ENCODE measurements at regions not wholly inside any gene's neighbourhood (a gene's known extent, or its start where the extent isn't known, plus 50 kb on each side); places are given as distances from the start of the nearest gene placed in this dataset.

GRCh38 chr6:85107701-85108100 lies 342.2 kb upstream of the NT5E start:
- intact Hi-C loops (cut with micrococcal nuclease), result no loop called here
- no peak for TF ChIP-seq CTCF (IDR thresholded peaks at IDR 0.05)
- Mint-ChIP-seq H3K27ac (no peak overlapping the region), H3K4me3 (no peak overlapping the region), H3K27me3 (no peaks in the 10 kb centered on the region), H3K36me3 (ENCODE audit: low read depth) (no peaks in the 10 kb centered on the region), H3K9me3 (peaks cover 1% of the 10 kb centered on the region), H3K4me1 (ENCODE audit: low read depth) (no peaks in the 10 kb centered on the region)
- ATAC-seq (no peak), DNase-seq (no peak)
- CTCF ChIA-PET, result no interaction called here
- POLR2A ChIA-PET, result no interaction called here

- no peaks in the 10 kb centered on the region for H3K4me1 Mint-ChIP-seq (ENCODE audit: low read depth)
- TF ChIP-seq CTCF (IDR thresholded peaks at IDR 0.05), result no peak
- no peak for DNase-seq
- ChIA-PET POLR2A (no interaction called here), CTCF (no interaction called here)
- no peak overlapping the region for H3K4me3 Mint-ChIP-seq
- H3K36me3 Mint-ChIP-seq (ENCODE audit: low read depth), result no peaks in the 10 kb centered on the region
- no peak overlapping the region for H3K27ac Mint-ChIP-seq
- H3K9me3 Mint-ChIP-seq, result peaks cover 11% of the 10 kb centered on the region
- intact Hi-C loops (cut with micrococcal nuclease), result no loop called here
- no peaks in the 10 kb centered on the region for H3K27me3 Mint-ChIP-seq
- ATAC-seq, result no peak
These were observed 332.6 kb upstream of the TBX18 start for GRCh38 chr6:85096976-85097375.

- intact Hi-C loops (cut with micrococcal nuclease), result no loop called here
- no peak for ATAC-seq
- no peak for TF ChIP-seq CTCF (IDR thresholded peaks at IDR 0.05)
- no peaks in the 10 kb centered on the region for H3K4me1 Mint-ChIP-seq (ENCODE audit: low read depth)
- peaks cover 5% of the 10 kb centered on the region for H3K9me3 Mint-ChIP-seq
- no peaks in the 10 kb centered on the region for H3K27me3 Mint-ChIP-seq
- no peak overlapping the region for H3K27ac Mint-ChIP-seq
- ChIA-PET POLR2A (no interaction called here), CTCF (no interaction called here)
- no peak for DNase-seq
- no peaks in the 10 kb centered on the region for H3K36me3 Mint-ChIP-seq (ENCODE audit: low read depth)
- H3K4me3 Mint-ChIP-seq, result no peak overlapping the region
These were observed 327.8 kb upstream of the TBX18 start for GRCh38 chr6:85092226-85092625.

- ChIA-PET POLR2A (no interaction called here), CTCF (no interaction called here)
- DNase-seq (no peak), ATAC-seq (no peak)
- no peaks in the 10 kb centered on the region for H3K27me3 Mint-ChIP-seq
- TF ChIP-seq CTCF (IDR thresholded peaks at IDR 0.05), result no peak
- no peaks in the 10 kb centered on the region for H3K36me3 Mint-ChIP-seq (ENCODE audit: low read depth)
- H3K9me3 Mint-ChIP-seq, result peaks cover 9% of the 10 kb centered on the region
- no peaks in the 10 kb centered on the region for H3K4me1 Mint-ChIP-seq (ENCODE audit: low read depth)
- no peak overlapping the region for H3K4me3 Mint-ChIP-seq
- intact Hi-C loops (cut with micrococcal nuclease), result no loop called here
- H3K27ac Mint-ChIP-seq, result no peak overlapping the region
These were observed 324.9 kb upstream of the TBX18 start for GRCh38 chr6:85089255-85089654.

GRCh38 chr6:85085875-85086274 lies 321.5 kb upstream of the TBX18 start:
- intact Hi-C loops (cut with micrococcal nuclease), result no loop called here
- Mint-ChIP-seq H3K27ac (no peak overlapping the region), H3K4me3 (no peak overlapping the region), H3K9me3 (peaks cover 5% of the 10 kb centered on the region), H3K36me3 (ENCODE audit: low read depth) (no peaks in the 10 kb centered on the region), H3K27me3 (no peaks in the 10 kb centered on the region), H3K4me1 (ENCODE audit: low read depth) (no peaks in the 10 kb centered on the region)
- POLR2A ChIA-PET, result no interaction called here
- CTCF ChIA-PET, result no interaction called here
- ATAC-seq, result no peak
- TF ChIP-seq CTCF (IDR thresholded peaks at IDR 0.05), result no peak
- DNase-seq, result no peak
